ENCODE measurements at regions not wholly inside any gene's neighbourhood (a gene's known extent, or its start where the extent isn't known, plus 50 kb on each side); places are given as distances from the start of the nearest gene placed in this dataset.

GRCh38 chr7:155986497-155987160 is 174.4 kb upstream of the SHH start:
- no peak for TF ChIP-seq TCF12 (IDR thresholded peaks at IDR 0.05; ENCODE audit: low read depth)
- TF ChIP-seq TAF1 (IDR thresholded peaks at IDR 0.05; ENCODE audit: low read depth), result no peak
- TF ChIP-seq ZBTB7A (IDR thresholded peaks at IDR 0.05; ENCODE audit: low read depth), result no peak
- TF ChIP-seq RAD21 (IDR thresholded peaks at IDR 0.05; ENCODE audit: low read depth), result no peak

GRCh38 chr7:155985518-155986250 is 173.4 kb upstream of the SHH start:
- TF ChIP-seq TCF12 (IDR thresholded peaks at IDR 0.05; ENCODE audit: low read depth) (no peak), TAF1 (IDR thresholded peaks at IDR 0.05; ENCODE audit: low read depth) (no peak), CREB1 (IDR thresholded peaks at IDR 0.05; ENCODE audit: low read depth) (no peak), RAD21 (IDR thresholded peaks at IDR 0.05; ENCODE audit: low read depth) (no peak), NFIC (IDR thresholded peaks at IDR 0.05) (no peak), FOXM1 (IDR thresholded peaks at IDR 0.05; ENCODE audit: borderline replicate concordance, low read depth) (no peak), MAX (IDR thresholded peaks at IDR 0.05) (no peak), CEBPB (IDR thresholded peaks at IDR 0.05) (no peak), EP300 (IDR thresholded peaks at IDR 0.05; ENCODE audit: borderline replicate concordance) (no peak), EGR1 (IDR thresholded peaks at IDR 0.05) (no peak), TEAD4 (IDR thresholded peaks at IDR 0.05) (no peak)

- TF ChIP-seq CEBPB (IDR thresholded peaks at IDR 0.05), result no peak
- no peak for TF ChIP-seq TCF12 (IDR thresholded peaks at IDR 0.05; ENCODE audit: low read depth)
- no peak for TF ChIP-seq CREB1 (IDR thresholded peaks at IDR 0.05; ENCODE audit: low read depth)
These were observed 172.5 kb upstream of the SHH start for GRCh38 chr7:155984609-155985405.

GRCh38 chr7:155984028-155984580 is 171.8 kb upstream of the SHH start:
- TF ChIP-seq YY1 (IDR thresholded peaks at IDR 0.05; ENCODE audit: low read depth), result no peak
- no peak for TF ChIP-seq CREB1 (IDR thresholded peaks at IDR 0.05; ENCODE audit: low read depth)
- TF ChIP-seq USF1 (IDR thresholded peaks at IDR 0.05), result no peak
- no peak for TF ChIP-seq TCF12 (IDR thresholded peaks at IDR 0.05; ENCODE audit: low read depth)
- TF ChIP-seq NFIC (IDR thresholded peaks at IDR 0.05), result no peak
- TF ChIP-seq CEBPB (IDR thresholded peaks at IDR 0.05), result no peak
- TF ChIP-seq RAD21 (IDR thresholded peaks at IDR 0.05; ENCODE audit: low read depth), result no peak
- TF ChIP-seq ZBTB7A (IDR thresholded peaks at IDR 0.05; ENCODE audit: low read depth), result no peak
- TF ChIP-seq EGR1 (IDR thresholded peaks at IDR 0.05), result no peak
- no peak for TF ChIP-seq TAF1 (IDR thresholded peaks at IDR 0.05; ENCODE audit: low read depth)
- TF ChIP-seq EP300 (IDR thresholded peaks at IDR 0.05; ENCODE audit: borderline replicate concordance), result no peak

- no peak for TF ChIP-seq EP300 (IDR thresholded peaks at IDR 0.05; ENCODE audit: borderline replicate concordance)
- TF ChIP-seq NFIC (IDR thresholded peaks at IDR 0.05), result no peak
These were observed 171.0 kb upstream of the SHH start for GRCh38 chr7:155983176-155983815.

GRCh38 chr7:155981703-155982102 is 169.4 kb upstream of the SHH start:
- no peak for TF ChIP-seq EGR1 (IDR thresholded peaks at IDR 0.05)
- TF ChIP-seq USF1 (IDR thresholded peaks at IDR 0.05), result no peak
- no peak for TF ChIP-seq REST (IDR thresholded peaks at IDR 0.05; ENCODE audit: low read depth)
- TF ChIP-seq EP300 (IDR thresholded peaks at IDR 0.05; ENCODE audit: borderline replicate concordance), result no peak
- TF ChIP-seq NFIC (IDR thresholded peaks at IDR 0.05), result no peak
- TF ChIP-seq YY1 (IDR thresholded peaks at IDR 0.05; ENCODE audit: low read depth), result no peak
- TF ChIP-seq CEBPB (IDR thresholded peaks at IDR 0.05), result no peak

GRCh38 chr7:155980841-155981240 is 168.6 kb upstream of the SHH start:
- no peak for TF ChIP-seq REST (IDR thresholded peaks at IDR 0.05; ENCODE audit: low read depth)
- no peak for TF ChIP-seq ZBTB7A (IDR thresholded peaks at IDR 0.05; ENCODE audit: low read depth)
- TF ChIP-seq EP300 (IDR thresholded peaks at IDR 0.05; ENCODE audit: borderline replicate concordance), result no peak
- no peak for TF ChIP-seq TAF1 (IDR thresholded peaks at IDR 0.05; ENCODE audit: low read depth)
- TF ChIP-seq CEBPB (IDR thresholded peaks at IDR 0.05), result no peak
- no peak for TF ChIP-seq EGR1 (IDR thresholded peaks at IDR 0.05)
- no peak for TF ChIP-seq USF1 (IDR thresholded peaks at IDR 0.05)
- no peak for TF ChIP-seq CREB1 (IDR thresholded peaks at IDR 0.05; ENCODE audit: low read depth)
- TF ChIP-seq NFIC (IDR thresholded peaks at IDR 0.05), result no peak
- no peak for TF ChIP-seq MAX (IDR thresholded peaks at IDR 0.05)
- TF ChIP-seq TEAD4 (IDR thresholded peaks at IDR 0.05), result no peak
- no peak for TF ChIP-seq RAD21 (IDR thresholded peaks at IDR 0.05; ENCODE audit: low read depth)
- TF ChIP-seq TCF12 (IDR thresholded peaks at IDR 0.05; ENCODE audit: low read depth), result no peak

Measured in Ishikawa (cell line).